NCI-H1105 treated with DMSO at 0.1 percent for 48 hours (cell line): ENCODE measurements at regions not wholly inside any gene's neighbourhood (a gene's known extent, or its start where the extent isn't known, plus 50 kb on each side); places are given as distances from the start of the nearest gene placed in this dataset.

Source experiments
- DNase-seq: peaks from one replicate; lab custom pipeline; 2025; lab: John Stamatoyannopoulos, UW

- DNase-seq: no peak
Observed at GRCh38 chr4:112894951-112895350, 154.5 kb upstream of the ANK2 start.

GRCh38 chr4:112895811-112896608 lies 153.4 kb upstream of the ANK2 start:
- no peak for DNase-seq

GRCh38 chr4:112896609-112897190 lies 152.8 kb upstream of the ANK2 start:
- no peak for DNase-seq

GRCh38 chr4:112897543-112897942 lies 151.9 kb upstream of the ANK2 start:
- DNase-seq: no peak

- no peak for DNase-seq
Observed at GRCh38 chr4:112898357-112899141, 150.9 kb upstream of the ANK2 start.

- DNase-seq: no peak
Observed at GRCh38 chr4:112900416-112900815, 149.0 kb upstream of the ANK2 start.

GRCh38 chr4:112901962-112902411 lies 147.5 kb upstream of the ANK2 start:
- peak; percentile 25 for DNase-seq

- no peak for DNase-seq
Observed at GRCh38 chr4:112905728-112906127, 143.7 kb upstream of the ANK2 start.

- no peak for DNase-seq
Observed at GRCh38 chr4:112908511-112908910, 140.9 kb upstream of the ANK2 start.

GRCh38 chr4:112910109-112910736 lies 139.2 kb upstream of the ANK2 start:
- DNase-seq: peak; percentile 55

GRCh38 chr4:112916868-112917267 lies 132.6 kb upstream of the ANK2 start:
- DNase-seq: no peak

GRCh38 chr4:112923516-112923915 lies 125.9 kb upstream of the ANK2 start:
- no peak for DNase-seq

- no peak for DNase-seq
Observed at GRCh38 chr4:112926819-112927218, 122.6 kb upstream of the ANK2 start.

- no peak for DNase-seq
Observed at GRCh38 chr4:112927544-112927943, 121.9 kb upstream of the ANK2 start.

- DNase-seq: no peak
Observed at GRCh38 chr4:112931001-112931400, 118.5 kb upstream of the ANK2 start.

- no peak for DNase-seq
Observed at GRCh38 chr4:112933790-112934189, 115.7 kb upstream of the ANK2 start.

- peak; percentile 29 for DNase-seq
Observed at GRCh38 chr4:112938461-112939058, 110.9 kb upstream of the ANK2 start.

GRCh38 chr4:112939901-112940300 lies 109.6 kb upstream of the ANK2 start:
- no peak for DNase-seq

GRCh38 chr4:112940336-112940735 lies 109.1 kb upstream of the ANK2 start:
- DNase-seq: no peak

GRCh38 chr4:112942077-112942476 lies 107.4 kb upstream of the ANK2 start:
- DNase-seq: no peak

GRCh38 chr4:112942997-112943396 lies 106.5 kb upstream of the ANK2 start:
- no peak for DNase-seq

- no peak for DNase-seq
Observed at GRCh38 chr4:112944006-112944405, 105.4 kb upstream of the ANK2 start.
